Upper lobe of left lung (tissue), 6 donors: ENCODE measurements at regions not wholly inside any gene's neighbourhood (a gene's known extent, or its start where the extent isn't known, plus 50 kb on each side); places are given as distances from the start of the nearest gene placed in this dataset.

Experiments
- ATAC-seq, 2 donors: fragments of 200-7000 bp; cut with Tn5 transposase; one replicate each; pipeline ENCODE4 v1.9.1; 2022; ENCODE audit warnings: mild to moderate bottlenecking in 2 of 2, moderate library complexity in 2 of 2; ENCODE audit not compliant: low FRiP score in 2 of 2
- DNase-seq, 2 donors: peaks; one replicate each; pipeline ENCODE4 v3.0.0-alpha.2; 2019 to 2020
- H3K27ac ChIP-seq, 4 donors: fragments of 200-600 bp; sonication (generic); one replicate each; pipeline ENCODE4 v1.5.1; 2016 to 2019
- H3K27me3 ChIP-seq, 4 donors: fragments of 200-600 bp; sonication (generic); one replicate each; pipeline ENCODE4 v1.5.1; 2017 to 2019
- H3K36me3 ChIP-seq, 4 donors: fragments of 200-600 bp; sonication (generic); one replicate each; pipeline ENCODE4 v1.5.1; 2016 to 2019
- H3K4me1 ChIP-seq, 4 donors: fragments of 200-600 bp; sonication (generic); one replicate each; pipeline ENCODE4 v1.5.1; 2018 to 2019
- H3K4me3 ChIP-seq, 4 donors: fragments of 200-600 bp; sonication (generic); one replicate each; pipeline ENCODE4 v1.5.1; 2017 to 2019; ENCODE audit warnings: mild to moderate bottlenecking in 2 of 4, moderate library complexity in 1 of 4
- H3K9me3 ChIP-seq, 4 donors: fragments of 200-600 bp; sonication (generic); one replicate each; pipeline ENCODE4 v1.5.1; 2018 to 2019
- CTCF ChIP-seq, 6 experiments: fragments of 450-650 bp in 4 of 6; fragments of 200-600 bp in 2 of 6; sonication (generic) in 2 of 6; IDR thresholded peaks; one replicate each; pipeline ENCODE4 v1.5.1; 2016 to 2019; ENCODE audit warnings: antibody characterized with exemption in 6 of 6
- EP300 ChIP-seq, 4 donors: sonication (generic); formaldehyde crosslinking; IDR thresholded peaks; one replicate each; pipeline ENCODE4 v1.5.1; 2017; ENCODE audit warnings: antibody characterized with exemption in 4 of 4, control low read depth in 2 of 4
- POLR2A ChIP-seq, 4 donors: fragments of 450-650 bp; IDR thresholded peaks; one replicate each; pipeline ENCODE4 v1.5.1; 2016 to 2017; ENCODE audit warnings: antibody characterized with exemption in 4 of 4, mild to moderate bottlenecking in 2 of 4
- POLR2AphosphoS5 ChIP-seq, 2 donors: sonication (generic); formaldehyde crosslinking; IDR thresholded peaks; one replicate each; pipeline ENCODE4 v1.5.1; 2017; ENCODE audit warnings: antibody characterized with exemption in 2 of 2
- WGBS, 2 donors: methylation state at CpG; one replicate each; pipeline ENCODE4 v1.1.5; 2017 to 2018; 5-methylcytosine and 5-hydroxymethylcytosine counted together
- donor health status: DM: no; HTN: no; CAD: no; lungs with moderate emphysema.
- donor health status: DM: no; HTN: yes; CAD: no; lungs with severe emphysema.

- ATAC-seq = no peak
- Histone ChIP-seq H3K9me3 (no peaks in the 10 kb centered on the region), H3K36me3 (no peaks in the 10 kb centered on the region), H3K4me3 (no peak overlapping the region), H3K27me3 (no peaks in the 10 kb centered on the region), H3K4me1 (no peaks in the 10 kb centered on the region), H3K27ac (no peak overlapping the region)
- peak in 1 of 2 donors; percentile 59 for DNase-seq
- WGBS, 2 donors = 68 to 75% methylated on average over 2 to 4 of the region's 4 CpGs
- TF ChIP-seq CTCF (IDR thresholded peaks at IDR 0.05) = no peak
- TF ChIP-seq EP300 (IDR thresholded peaks at IDR 0.05) = no peak
- no peak for TF ChIP-seq POLR2AphosphoS5 (IDR thresholded peaks at IDR 0.05)
- no peak for TF ChIP-seq POLR2A (IDR thresholded peaks at IDR 0.05)
These were observed 118.5 kb upstream of the ADCY1 start for GRCh38 chr7:45455662-45456061.

GRCh38 chr7:45456105-45456504, 118.1 kb upstream of the ADCY1 start:
- WGBS, 2 donors = 68 to 73% methylated on average over 5 of the region's 5 CpGs
- H3K27ac ChIP-seq = no peak overlapping the region
- H3K9me3 ChIP-seq = no peaks in the 10 kb centered on the region
- no peak for ATAC-seq
- no peak overlapping the region for H3K4me3 ChIP-seq
- TF ChIP-seq EP300 (IDR thresholded peaks at IDR 0.05) (no peak), POLR2AphosphoS5 (IDR thresholded peaks at IDR 0.05) (no peak), POLR2A (IDR thresholded peaks at IDR 0.05) (no peak), CTCF (IDR thresholded peaks at IDR 0.05) (no peak)
- H3K36me3 ChIP-seq = no peaks in the 10 kb centered on the region
- H3K27me3 ChIP-seq = no peaks in the 10 kb centered on the region
- no peaks in the 10 kb centered on the region for H3K4me1 ChIP-seq
- DNase-seq = peak in 1 of 2 donors; percentile 25

- Histone ChIP-seq H3K9me3 (no peaks in the 10 kb centered on the region), H3K4me3 (no peak overlapping the region), H3K4me1 (no peaks in the 10 kb centered on the region), H3K36me3 (no peaks in the 10 kb centered on the region), H3K27ac (no peak overlapping the region), H3K27me3 (no peaks in the 10 kb centered on the region)
- TF ChIP-seq POLR2AphosphoS5 (IDR thresholded peaks at IDR 0.05) (no peak), EP300 (IDR thresholded peaks at IDR 0.05) (no peak), CTCF (IDR thresholded peaks at IDR 0.05) (no peak), POLR2A (IDR thresholded peaks at IDR 0.05) (no peak)
- ATAC-seq (peak in 1 of 2 donors; percentile 33), DNase-seq (no peak)
- WGBS, 2 donors = 87 to 95% methylated on average over 5 of the region's 5 CpGs
These were observed 117.2 kb upstream of the ADCY1 start for GRCh38 chr7:45456747-45457524.

GRCh38 chr7:45457591-45457990, 116.6 kb upstream of the ADCY1 start:
- DNase-seq = peak in 1 of 2 donors; percentile 5
- no peak for ATAC-seq
- H3K4me1 ChIP-seq = no peaks in the 10 kb centered on the region
- H3K27ac ChIP-seq = no peak overlapping the region
- no peaks in the 10 kb centered on the region for H3K27me3 ChIP-seq
- 53 to 84% methylated on average over 3 of the region's 3 CpGs for WGBS, 2 donors
- H3K36me3 ChIP-seq = no peaks in the 10 kb centered on the region
- H3K4me3 ChIP-seq = no peak overlapping the region
- TF ChIP-seq CTCF (IDR thresholded peaks at IDR 0.05) (no peak), POLR2A (IDR thresholded peaks at IDR 0.05) (no peak), EP300 (IDR thresholded peaks at IDR 0.05) (no peak), POLR2AphosphoS5 (IDR thresholded peaks at IDR 0.05) (no peak)
- no peaks in the 10 kb centered on the region for H3K9me3 ChIP-seq

- Histone ChIP-seq H3K4me1 (no peaks in the 10 kb centered on the region), H3K36me3 (no peaks in the 10 kb centered on the region), H3K27me3 (no peaks in the 10 kb centered on the region), H3K4me3 (no peak overlapping the region), H3K9me3 (no peaks in the 10 kb centered on the region), H3K27ac (no peak overlapping the region)
- DNase-seq (no peak), ATAC-seq (no peak)
- 58 to 60% methylated on average over 4 of the region's 4 CpGs for whole genome bisulfite sequencing, 2 donors
- TF ChIP-seq EP300 (IDR thresholded peaks at IDR 0.05) = no peak
These were observed 114.7 kb upstream of the ADCY1 start for GRCh38 chr7:45459476-45459875.
